HepG2 (cell line): ENCODE measurements at regions not wholly inside any gene's neighbourhood (a gene's known extent, or its start where the extent isn't known, plus 50 kb on each side); places are given as distances from the start of the nearest gene placed in this dataset.

ENCODE experiments used
- ARID2 ChIP-seq: sonication (generic); formaldehyde crosslinking; IDR thresholded peaks from 2 replicates; pipeline ENCODE4 v1.8.1; 2022; ENCODE audit warnings: mild to moderate bottlenecking, missing genetic modification reagents, borderline replicate concordance
- ATF2 ChIP-seq: sonication (generic); formaldehyde crosslinking; IDR thresholded peaks from 2 replicates; pipeline ENCODE4 v1.4.0; 2020; ENCODE audit warnings: missing genetic modification reagents
- ATF7 ChIP-seq, 2 experiments: fragments of 450-650 bp in 1 of 2; sonication (generic) in 1 of 2; formaldehyde crosslinking in 1 of 2; IDR thresholded peaks; 2 replicates each; pipeline versions ENCODE4 v1.4.0 to v1.6.1; 2016 to 2020; ENCODE audit warnings: antibody characterized with exemption in 1 of 2, mild to moderate bottlenecking in 1 of 2, missing genetic modification reagents in 1 of 2
- CTCF ChIP-seq: sonication (generic); formaldehyde crosslinking; IDR thresholded peaks from 2 replicates; pipeline ENCODE4 v1.5.0; 2020; ENCODE audit warnings: mild to moderate bottlenecking, missing genetic modification reagents, moderate library complexity
- HNF1A ChIP-seq, 2 experiments: sonication (generic) in 1 of 2; formaldehyde crosslinking in 1 of 2; IDR thresholded peaks; 2 replicates each; pipeline versions ENCODE4 v1.4.0 to v1.6.1; 2016 to 2020; ENCODE audit warnings: borderline replicate concordance in 1 of 2, low read depth in 1 of 2, mild to moderate bottlenecking in 1 of 2, missing genetic modification reagents in 1 of 2
- NBN ChIP-seq: fragments of 450-650 bp; conservative IDR thresholded peaks from 2 replicates; pipeline ENCODE4 v1.6.1; 2017
- POLR2AphosphoS5 ChIP-seq: IDR thresholded peaks from 2 replicates; pipeline ENCODE4 v1.6.1; 2012; ENCODE audit warnings: low read depth, low read length
- PRPF4 ChIP-seq: fragments of 200-400 bp; formaldehyde crosslinking; IDR thresholded peaks from 2 replicates; pipeline ENCODE4 v1.6.1; 2016; ENCODE audit warnings: low read length, low read depth; ENCODE audit not compliant: poor library complexity, severe bottlenecking
- ZNF782 ChIP-seq: sonication (generic); formaldehyde crosslinking; IDR thresholded peaks from 2 replicates; pipeline ENCODE4 v1.4.0; 2020; ENCODE audit warnings: missing genetic modification reagents, mild to moderate bottlenecking, borderline replicate concordance

- TF ChIP-seq POLR2AphosphoS5 (no peak), ARID2 (CRISPR knock-in tag) (no peak), ZNF782 (CRISPR knock-in tag) (no peak), ATF7 (IDR thresholded peaks at IDR 0.05) (no peak), ATF7 (CRISPR knock-in tag; IDR thresholded peaks at IDR 0.05) (no peak), HNF1A (IDR thresholded peaks at IDR 0.05; ENCODE audit: low read depth) (no peak), HNF1A (CRISPR knock-in tag; IDR thresholded peaks at IDR 0.05; ENCODE audit: borderline replicate concordance) (no peak), ATF2 (no peak), PRPF4 (no peak), NBN (no peak), CTCF (CRISPR knock-in tag) (no peak)
These were observed 448.9 kb upstream of the ETAA1 start for GRCh38 chr2:66948234-66948633.
